ENCODE measurements at regions not wholly inside any gene's neighbourhood (a gene's known extent, or its start where the extent isn't known, plus 50 kb on each side); places are given as distances from the start of the nearest gene placed in this dataset.

GRCh38 chr5:52419357-52419756 is 368.4 kb upstream of the ITGA1 start:
- no peak for DNase-seq

- no peak for DNase-seq
These were observed 360.1 kb upstream of the ITGA1 start for GRCh38 chr5:52427615-52428014.

GRCh38 chr5:52428977-52429489 is 358.7 kb upstream of the ITGA1 start:
- DNase-seq, result no peak

- no peak for DNase-seq
These were observed 345.9 kb upstream of the ITGA1 start for GRCh38 chr5:52441768-52442167.

GRCh38 chr5:52443187-52443586 is 344.5 kb upstream of the ITGA1 start:
- no peak for DNase-seq

- DNase-seq, result no peak
These were observed 339.6 kb upstream of the ITGA1 start for GRCh38 chr5:52448111-52448510.

- DNase-seq, result no peak
These were observed 338.2 kb upstream of the ITGA1 start for GRCh38 chr5:52449516-52449915.

GRCh38 chr5:52452098-52452497 is 335.6 kb upstream of the ITGA1 start:
- no peak for DNase-seq

GRCh38 chr5:52453176-52453575 is 334.5 kb upstream of the ITGA1 start:
- no peak for DNase-seq

- DNase-seq, result no peak
These were observed 331.8 kb upstream of the ITGA1 start for GRCh38 chr5:52455920-52456319.

- DNase-seq, result no peak
These were observed 329.9 kb upstream of the ITGA1 start for GRCh38 chr5:52457810-52458209.

GRCh38 chr5:52466113-52466512 is 321.6 kb upstream of the ITGA1 start:
- no peak for DNase-seq

GRCh38 chr5:52466749-52467520 is 320.8 kb upstream of the ITGA1 start:
- DNase-seq, result no peak

GRCh38 chr5:52468976-52469375 is 318.7 kb upstream of the ITGA1 start:
- no peak for DNase-seq

GRCh38 chr5:52469420-52469819 is 318.3 kb upstream of the ITGA1 start:
- DNase-seq, result no peak

GRCh38 chr5:52469835-52470234 is 317.9 kb upstream of the ITGA1 start:
- DNase-seq, result no peak

GRCh38 chr5:52476346-52476745 is 311.4 kb upstream of the ITGA1 start:
- DNase-seq, result no peak

- no peak for DNase-seq
These were observed 306.5 kb upstream of the ITGA1 start for GRCh38 chr5:52481201-52481600.

- no peak for DNase-seq
These were observed 305.9 kb upstream of the ITGA1 start for GRCh38 chr5:52481851-52482250.

GRCh38 chr5:52491071-52491787 is 296.5 kb upstream of the ITGA1 start:
- peak; percentile 73 for DNase-seq

GRCh38 chr5:52491818-52492217 is 295.9 kb upstream of the ITGA1 start:
- peak; percentile 57 for DNase-seq

GRCh38 chr5:52497133-52497693 is 290.5 kb upstream of the ITGA1 start:
- no peak for DNase-seq

GRCh38 chr5:52498607-52499006 is 289.1 kb upstream of the ITGA1 start:
- DNase-seq, result no peak

GRCh38 chr5:52502460-52502999 is 285.2 kb upstream of the ITGA1 start:
- no peak for DNase-seq

Data from NCI-H510A treated with DMSO at 0.1 percent for 48 hours (cell line).